ENCODE measurements at regions not wholly inside any gene's neighbourhood (a gene's known extent, or its start where the extent isn't known, plus 50 kb on each side); places are given as distances from the start of the nearest gene placed in this dataset.

GRCh38 chr10:37728830-37729229 lies 128.6 kb downstream of the ZNF248 start:
- TF ChIP-seq YY1 (IDR thresholded peaks at IDR 0.05; ENCODE audit: insufficient read depth, insufficient read length) (no peak), SUZ12 (IDR thresholded peaks at IDR 0.05; ENCODE audit: extremely low read depth, insufficient read depth, insufficient read length) (no peak)

All from NT2/D1 (cell line).